ENCODE measurements at regions not wholly inside any gene's neighbourhood (a gene's known extent, or its start where the extent isn't known, plus 50 kb on each side); places are given as distances from the start of the nearest gene placed in this dataset.

- Histone ChIP-seq H2AK5ac (ENCODE audit: low read length, severe bottlenecking) (no peak overlapping the region), H2BK12ac (ENCODE audit: low read length in 2 of 2) (no peak overlapping the region), H2AFZ (ENCODE audit: low read depth, low read length) (no peak overlapping the region), H2BK5ac (ENCODE audit: low read depth, low read length, poor library complexity, severe bottlenecking) (no peak overlapping the region), H4K8ac (ENCODE audit: low read length) (no peak overlapping the region), H3K27ac (ENCODE audit: low read length, poor library complexity, severe bottlenecking) (no peak overlapping the region), H3K36me3 (ENCODE audit: control insufficient read depth in 1 of 2, insufficient read depth in 2 of 2, low read depth in 1 of 2, low read length in 2 of 2) (no peaks in the 10 kb centered on the region), H3K14ac (ENCODE audit: low read length in 2 of 2) (no peak overlapping the region), H3K4ac (ENCODE audit: low read depth in 1 of 2, low read length in 2 of 2) (no peak overlapping the region), H3K18ac (ENCODE audit: low read depth in 1 of 2, low read length in 2 of 2) (no peak overlapping the region), H3K4me2 (ENCODE audit: low read length, poor library complexity, severe bottlenecking) (no peak overlapping the region), H3K4me3 (ENCODE audit: insufficient read depth in 1 of 2, low read depth in 1 of 2, low read length in 2 of 2) (no peak overlapping the region), H3K23ac (ENCODE audit: low read length in 2 of 2) (no peak overlapping the region), H2BK120ac (ENCODE audit: low read depth, low read length) (no peak overlapping the region), H3K9me3 (ENCODE audit: control insufficient read depth, low read length) (peaks cover 10% of the 10 kb centered on the region), H3K4me1 (ENCODE audit: control insufficient read depth, insufficient read depth, low read depth, low read length) (no peaks in the 10 kb centered on the region), H3K27me3 (ENCODE audit: control insufficient read depth in 1 of 2, insufficient read depth in 1 of 2, low read length in 2 of 2) (no peaks in the 10 kb centered on the region), H2BK15ac (ENCODE audit: low read depth, poor library complexity, severe bottlenecking) (no peak overlapping the region), H4K91ac (ENCODE audit: low read length) (no peak overlapping the region), H3K9ac (ENCODE audit: low read length) (no peak overlapping the region), H3K79me1 (replicated peaks; ENCODE audit: low read length, poor library complexity, severe bottlenecking) (no peaks in the 10 kb centered on the region)
- DNase-seq: no peak
- no CpG with 5 or more reads among the region's 1 CpG for WGBS
Measured at GRCh38 chr5:165795073-165795472, 2289.7 kb downstream of the MAT2B start.

GRCh38 chr5:165805756-165806155, 2300.3 kb downstream of the MAT2B start:
- Histone ChIP-seq H3K14ac (ENCODE audit: low read length in 2 of 2) (no peak overlapping the region), H3K9ac (ENCODE audit: low read length) (no peak overlapping the region), H3K23ac (ENCODE audit: low read length in 2 of 2) (no peak overlapping the region), H2BK5ac (ENCODE audit: low read depth, low read length, poor library complexity, severe bottlenecking) (no peak overlapping the region), H3K79me1 (replicated peaks; ENCODE audit: low read length, poor library complexity, severe bottlenecking) (no peaks in the 10 kb centered on the region), H2BK120ac (ENCODE audit: low read depth, low read length) (no peak overlapping the region), H3K36me3 (ENCODE audit: control insufficient read depth in 1 of 2, insufficient read depth in 2 of 2, low read depth in 1 of 2, low read length in 2 of 2) (no peaks in the 10 kb centered on the region), H4K91ac (ENCODE audit: low read length) (no peak overlapping the region), H3K9me3 (ENCODE audit: control insufficient read depth, low read length) (no peaks in the 10 kb centered on the region), H4K8ac (ENCODE audit: low read length) (peak overlapping the region; percentile 24), H3K4ac (ENCODE audit: low read depth in 1 of 2, low read length in 2 of 2) (no peak overlapping the region), H3K27me3 (ENCODE audit: control insufficient read depth in 1 of 2, insufficient read depth in 1 of 2, low read length in 2 of 2) (no peaks in the 10 kb centered on the region), H3K27ac (ENCODE audit: low read length, poor library complexity, severe bottlenecking) (no peak overlapping the region), H3K4me1 (ENCODE audit: control insufficient read depth, insufficient read depth, low read depth, low read length) (no peaks in the 10 kb centered on the region), H3K18ac (ENCODE audit: low read depth in 1 of 2, low read length in 2 of 2) (no peak overlapping the region), H2BK15ac (ENCODE audit: low read depth, poor library complexity, severe bottlenecking) (no peak overlapping the region), H2AK5ac (ENCODE audit: low read length, severe bottlenecking) (no peak overlapping the region), H3K4me3 (ENCODE audit: insufficient read depth in 1 of 2, low read depth in 1 of 2, low read length in 2 of 2) (no peak overlapping the region), H2AFZ (ENCODE audit: low read depth, low read length) (no peak overlapping the region), H3K4me2 (ENCODE audit: low read length, poor library complexity, severe bottlenecking) (no peak overlapping the region), H2BK12ac (ENCODE audit: low read length in 2 of 2) (no peak overlapping the region)
- DNase-seq: peak; percentile 5
- WGBS: 43% methylated on average over 4 of the region's 4 CpGs

GRCh38 chr5:165808335-165808734, 2302.9 kb downstream of the MAT2B start:
- Histone ChIP-seq H3K14ac (ENCODE audit: low read length in 2 of 2) (no peak overlapping the region), H3K4me3 (ENCODE audit: insufficient read depth in 1 of 2, low read depth in 1 of 2, low read length in 2 of 2) (no peak overlapping the region), H3K27ac (ENCODE audit: low read length, poor library complexity, severe bottlenecking) (no peak overlapping the region), H3K9me3 (ENCODE audit: control insufficient read depth, low read length) (no peaks in the 10 kb centered on the region), H4K91ac (ENCODE audit: low read length) (no peak overlapping the region), H3K4me1 (ENCODE audit: control insufficient read depth, insufficient read depth, low read depth, low read length) (no peaks in the 10 kb centered on the region), H3K4ac (ENCODE audit: low read depth in 1 of 2, low read length in 2 of 2) (no peak overlapping the region), H3K36me3 (ENCODE audit: control insufficient read depth in 1 of 2, insufficient read depth in 2 of 2, low read depth in 1 of 2, low read length in 2 of 2) (no peaks in the 10 kb centered on the region), H3K27me3 (ENCODE audit: control insufficient read depth in 1 of 2, insufficient read depth in 1 of 2, low read length in 2 of 2) (no peaks in the 10 kb centered on the region), H4K8ac (ENCODE audit: low read length) (no peak overlapping the region), H2AFZ (ENCODE audit: low read depth, low read length) (no peak overlapping the region), H3K18ac (ENCODE audit: low read depth in 1 of 2, low read length in 2 of 2) (no peak overlapping the region), H3K23ac (ENCODE audit: low read length in 2 of 2) (no peak overlapping the region), H2BK15ac (ENCODE audit: low read depth, poor library complexity, severe bottlenecking) (no peak overlapping the region), H3K4me2 (ENCODE audit: low read length, poor library complexity, severe bottlenecking) (no peak overlapping the region), H3K79me1 (replicated peaks; ENCODE audit: low read length, poor library complexity, severe bottlenecking) (no peaks in the 10 kb centered on the region), H2BK5ac (ENCODE audit: low read depth, low read length, poor library complexity, severe bottlenecking) (no peak overlapping the region), H2BK120ac (ENCODE audit: low read depth, low read length) (no peak overlapping the region), H2AK5ac (ENCODE audit: low read length, severe bottlenecking) (no peak overlapping the region), H2BK12ac (ENCODE audit: low read length in 2 of 2) (no peak overlapping the region), H3K9ac (ENCODE audit: low read length) (no peak overlapping the region)
- 97% methylated on average over 2 of the region's 3 CpGs for WGBS
- DNase-seq: no peak

GRCh38 chr5:165809914-165810313, 2304.5 kb downstream of the MAT2B start:
- Histone ChIP-seq H3K4me1 (ENCODE audit: control insufficient read depth, insufficient read depth, low read depth, low read length) (no peaks in the 10 kb centered on the region), H4K91ac (ENCODE audit: low read length) (no peak overlapping the region), H2AFZ (ENCODE audit: low read depth, low read length) (no peak overlapping the region), H3K9ac (ENCODE audit: low read length) (no peak overlapping the region), H3K4ac (ENCODE audit: low read depth in 1 of 2, low read length in 2 of 2) (no peak overlapping the region), H2AK5ac (ENCODE audit: low read length, severe bottlenecking) (no peak overlapping the region), H3K79me1 (replicated peaks; ENCODE audit: low read length, poor library complexity, severe bottlenecking) (no peaks in the 10 kb centered on the region), H3K23ac (ENCODE audit: low read length in 2 of 2) (no peak overlapping the region), H2BK15ac (ENCODE audit: low read depth, poor library complexity, severe bottlenecking) (no peak overlapping the region), H3K27me3 (ENCODE audit: control insufficient read depth in 1 of 2, insufficient read depth in 1 of 2, low read length in 2 of 2) (no peaks in the 10 kb centered on the region), H3K18ac (ENCODE audit: low read depth in 1 of 2, low read length in 2 of 2) (no peak overlapping the region), H3K36me3 (ENCODE audit: control insufficient read depth in 1 of 2, insufficient read depth in 2 of 2, low read depth in 1 of 2, low read length in 2 of 2) (no peaks in the 10 kb centered on the region), H3K4me3 (ENCODE audit: insufficient read depth in 1 of 2, low read depth in 1 of 2, low read length in 2 of 2) (no peak overlapping the region), H2BK12ac (ENCODE audit: low read length in 2 of 2) (no peak overlapping the region), H3K27ac (ENCODE audit: low read length, poor library complexity, severe bottlenecking) (no peak overlapping the region), H3K14ac (ENCODE audit: low read length in 2 of 2) (no peak overlapping the region), H4K8ac (ENCODE audit: low read length) (no peak overlapping the region), H3K9me3 (ENCODE audit: control insufficient read depth, low read length) (no peaks in the 10 kb centered on the region), H2BK120ac (ENCODE audit: low read depth, low read length) (no peak overlapping the region), H3K4me2 (ENCODE audit: low read length, poor library complexity, severe bottlenecking) (no peak overlapping the region), H2BK5ac (ENCODE audit: low read depth, low read length, poor library complexity, severe bottlenecking) (no peak overlapping the region)
- DNase-seq: no peak
- 100% methylated on average over 1 of the region's 3 CpGs for WGBS
